ENCODE measurements at regions not wholly inside any gene's neighbourhood (a gene's known extent, or its start where the extent isn't known, plus 50 kb on each side); places are given as distances from the start of the nearest gene placed in this dataset.

- FAIRE-seq, result no peak
Observed at GRCh38 chr22:25377699-25378098, 158.3 kb downstream of the CRYBB2 start.

GRCh38 chr22:25380122-25380747 lies 160.8 kb downstream of the CRYBB2 start:
- Histone ChIP-seq H3K36me3 (ENCODE audit: control insufficient read depth, insufficient read depth, low read length) (peaks cover 7% of the 10 kb centered on the region), H3K27me3 (ENCODE audit: control insufficient read depth, insufficient read depth, low read length) (no peaks in the 10 kb centered on the region), H3K4me3 (ENCODE audit: low read depth, low read length) (no peak overlapping the region)
- no peak for FAIRE-seq
- TF ChIP-seq CTCF (IDR thresholded peaks at IDR 0.05; ENCODE audit: insufficient read depth, low read length, severe bottlenecking), result no peak
- DNase-seq (ENCODE audit: low read depth), result no peak

More at GRCh38 chr22:25377699-25378098, 158.3 kb downstream of the CRYBB2 start:
- H3K4me3 ChIP-seq (ENCODE audit: low read depth, low read length), result no peak overlapping the region
- peaks cover 9% of the 10 kb centered on the region for H3K36me3 ChIP-seq (ENCODE audit: control insufficient read depth, insufficient read depth, low read length)
- TF ChIP-seq CTCF (IDR thresholded peaks at IDR 0.05; ENCODE audit: insufficient read depth, low read length, severe bottlenecking), result no peak
- no peaks in the 10 kb centered on the region for H3K27me3 ChIP-seq (ENCODE audit: control insufficient read depth, insufficient read depth, low read length)
- no peak for DNase-seq (ENCODE audit: low read depth)

DNA sequence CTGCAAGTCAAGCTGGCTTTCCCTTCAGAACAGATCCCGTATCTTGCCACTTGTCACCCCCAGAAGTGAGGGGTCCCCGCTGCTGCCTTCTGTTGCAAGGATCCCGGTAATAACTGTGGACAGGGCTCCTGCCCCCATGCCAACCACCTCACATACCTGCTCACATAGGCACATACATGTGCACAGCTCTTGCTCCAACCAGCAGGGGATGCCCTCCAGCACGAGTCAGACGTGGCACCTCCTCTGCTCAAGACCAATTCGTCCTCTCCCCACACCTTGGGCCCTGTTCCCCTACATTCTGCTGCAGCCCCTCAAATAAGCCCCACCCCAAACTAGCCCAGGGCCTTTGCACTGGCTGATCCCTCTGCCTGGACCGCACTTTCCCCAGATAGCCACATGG lies 163.3 kb downstream of the CRYBB2 start:
- peak; percentile 40 for FAIRE-seq
- Histone ChIP-seq H3K4me3 (ENCODE audit: low read depth, low read length) (no peak overlapping the region), H3K27me3 (ENCODE audit: control insufficient read depth, insufficient read depth, low read length) (no peaks in the 10 kb centered on the region), H3K36me3 (ENCODE audit: control insufficient read depth, insufficient read depth, low read length) (peaks cover 4% of the 10 kb centered on the region)
- peak; percentile 7 for DNase-seq (ENCODE audit: low read depth)
- TF ChIP-seq CTCF (IDR thresholded peaks at IDR 0.05; ENCODE audit: insufficient read depth, low read length, severe bottlenecking), result peak; percentile 31

- DNase-seq (ENCODE audit: low read depth) (no peak), FAIRE-seq (no peak)
- H3K4me3 ChIP-seq (ENCODE audit: low read depth, low read length), result no peak overlapping the region
- no peak for TF ChIP-seq CTCF (IDR thresholded peaks at IDR 0.05; ENCODE audit: insufficient read depth, low read length, severe bottlenecking)
- H3K36me3 ChIP-seq (ENCODE audit: control insufficient read depth, insufficient read depth, low read length), result peaks cover 4% of the 10 kb centered on the region
- no peaks in the 10 kb centered on the region for H3K27me3 ChIP-seq (ENCODE audit: control insufficient read depth, insufficient read depth, low read length)
Observed at GRCh38 chr22:25383278-25383820, 163.9 kb downstream of the CRYBB2 start.

GRCh38 chr22:25383892-25384291 lies 164.5 kb downstream of the CRYBB2 start:
- no peaks in the 10 kb centered on the region for H3K27me3 ChIP-seq (ENCODE audit: control insufficient read depth, insufficient read depth, low read length)
- TF ChIP-seq CTCF (IDR thresholded peaks at IDR 0.05; ENCODE audit: insufficient read depth, low read length, severe bottlenecking), result no peak
- DNase-seq (ENCODE audit: low read depth), result no peak
- peaks cover 4% of the 10 kb centered on the region for H3K36me3 ChIP-seq (ENCODE audit: control insufficient read depth, insufficient read depth, low read length)
- no peak overlapping the region for H3K4me3 ChIP-seq (ENCODE audit: low read depth, low read length)
- peak; percentile 95 for FAIRE-seq

DNA sequence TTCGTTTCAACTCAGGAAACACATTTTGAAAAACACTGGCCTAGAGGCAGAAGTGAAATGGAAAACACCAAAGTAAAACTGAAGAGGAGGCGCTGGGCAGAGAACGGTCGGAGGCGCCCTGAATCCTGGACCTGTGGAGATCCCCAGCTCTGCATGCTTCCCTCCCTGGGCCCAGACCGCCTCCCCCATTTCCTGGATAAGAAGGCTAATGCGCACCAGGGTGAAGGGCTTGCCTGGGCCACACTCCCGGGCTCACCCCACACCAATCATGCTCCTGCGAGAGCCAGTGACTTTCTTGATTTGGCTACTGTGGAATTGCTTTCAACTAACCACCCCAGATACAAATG lies 167.1 kb downstream of the CRYBB2 start:
- FAIRE-seq (no peak), DNase-seq (ENCODE audit: low read depth) (no peak)
- Histone ChIP-seq H3K36me3 (ENCODE audit: control insufficient read depth, insufficient read depth, low read length) (no peaks in the 10 kb centered on the region), H3K4me3 (ENCODE audit: low read depth, low read length) (no peak overlapping the region), H3K27me3 (ENCODE audit: control insufficient read depth, insufficient read depth, low read length) (no peaks in the 10 kb centered on the region)
- no peak for TF ChIP-seq CTCF (IDR thresholded peaks at IDR 0.05; ENCODE audit: insufficient read depth, low read length, severe bottlenecking)
